H1 (cell line): ENCODE measurements at regions not wholly inside any gene's neighbourhood (a gene's known extent, or its start where the extent isn't known, plus 50 kb on each side); places are given as distances from the start of the nearest gene placed in this dataset.

Experiments
- CTCF ChIA-PET: fragments of 300-600 bp; sonication (Branson Sonifier 250); formaldehyde crosslinking; loops from one replicate; lab custom pipeline; 2021; ENCODE audit not compliant: partially characterized antibody; lab: Charles Lee
- POLR2A ChIA-PET: fragments of 300-600 bp; sonication (Branson Sonifier 250); formaldehyde crosslinking; loops from one replicate; lab custom pipeline; 2021; ENCODE audit warnings: inconsistent platforms; ENCODE audit not compliant: partially characterized antibody; lab: Charles Lee
- DNase-seq, 2 experiments: peaks; one replicate each; pipeline versions ENCODE4 v3.0.0 to v3.0.0-alpha.2; 2010 to 2022; ENCODE audit warnings: low spot score in 2 of 2, low read depth in 1 of 2, mixed read lengths in 1 of 2
- FAIRE-seq: peaks from 2 replicates; lab custom pipeline; 2011; peaks lifted over from hg19 to GRCh38; lab: Jason Lieb, UNC
- H2AFZ ChIP-seq: 2 replicates; pipeline ENCODE4 v1.8.1; 2012; ENCODE audit warnings: low read length, inconsistent platforms
- H2AK5ac ChIP-seq: 2 replicates; pipeline ENCODE4 v1.6.1; 2013; ENCODE audit warnings: low read depth, low read length
- H2BK120ac ChIP-seq: replicated peaks from 2 replicates; pipeline ENCODE3; 2013; ENCODE audit warnings: low read depth, low read length, inconsistent platforms
- H2BK12ac ChIP-seq: 2 replicates; pipeline ENCODE4 v1.6.1; 2013; ENCODE audit warnings: low read depth, low read length
- H2BK15ac ChIP-seq: 2 replicates; pipeline ENCODE4 v1.6.1; 2013; ENCODE audit warnings: low read length
- H2BK20ac ChIP-seq: 2 replicates; pipeline ENCODE4 v1.6.1; 2013; ENCODE audit warnings: low read length
- H2BK5ac ChIP-seq: 2 replicates; pipeline ENCODE4 v1.6.1; 2013; ENCODE audit warnings: low read depth, low read length
- H3K14ac ChIP-seq: 2 replicates; pipeline ENCODE4 v1.6.1; 2013; ENCODE audit warnings: inconsistent platforms; ENCODE audit not compliant: insufficient read length
- H3K18ac ChIP-seq: 2 replicates; pipeline ENCODE4 v1.6.1; 2013; ENCODE audit warnings: low read length; ENCODE audit errors: extremely low read depth
- H3K23ac ChIP-seq: 2 replicates; pipeline ENCODE4 v1.6.1; 2013; ENCODE audit warnings: inconsistent platforms; ENCODE audit not compliant: insufficient read length
- H3K23me2 ChIP-seq: 2 replicates; pipeline ENCODE4 v1.6.1; 2013; ENCODE audit warnings: low read depth, low read length
- H3K27ac ChIP-seq: 2 replicates; pipeline ENCODE4 v1.6.1; 2011; ENCODE audit warnings: low read depth, low read length, inconsistent platforms
- H3K27me3 ChIP-seq, 4 experiments: replicated peaks in 1 of 4; 1 replicate in 1 of 4; 2 replicates in 3 of 4; pipeline versions ENCODE4 v1.6.1 to v1.8.1; 2011 to 2013; ENCODE audit warnings: low read length in 3 of 4, mild to moderate bottlenecking in 3 of 4, inconsistent platforms in 2 of 4, mixed read lengths in 2 of 4, moderate library complexity in 1 of 4; ENCODE audit not compliant: control insufficient read depth in 3 of 4, insufficient read depth in 3 of 4; ENCODE audit errors: extremely low read depth in 1 of 4
- H3K36me3 ChIP-seq, 4 experiments: 2 replicates each; pipeline versions ENCODE4 v1.6.1 to v1.8.1; 2011 to 2013; ENCODE audit warnings: mild to moderate bottlenecking in 4 of 4, low read length in 3 of 4, moderate library complexity in 2 of 4, control low read depth in 1 of 4, inconsistent platforms in 1 of 4; ENCODE audit not compliant: insufficient read depth in 4 of 4, control insufficient read depth in 2 of 4
- H3K4ac ChIP-seq: replicated peaks from 2 replicates; pipeline ENCODE3; 2013; ENCODE audit warnings: low read length, low read depth, mixed read lengths, inconsistent platforms; ENCODE audit not compliant: insufficient read length
- H3K4me1 ChIP-seq, 4 experiments: replicated peaks in 1 of 4; 1 replicate in 1 of 4; 2 replicates in 3 of 4; pipeline versions ENCODE4 v1.6.1 to v1.8.1; 2011 to 2013; ENCODE audit warnings: low read length in 3 of 4, inconsistent platforms in 2 of 4, mixed read lengths in 1 of 4; ENCODE audit not compliant: insufficient read depth in 4 of 4, control insufficient read depth in 3 of 4
- H3K4me2 ChIP-seq, 2 experiments: 2 replicates each; pipeline versions ENCODE4 v1.6.1 to v1.8.1; 2011 to 2013; ENCODE audit warnings: low read depth in 2 of 2, low read length in 2 of 2, control low read depth in 1 of 2, inconsistent platforms in 1 of 2, mild to moderate bottlenecking in 1 of 2; ENCODE audit not compliant: insufficient read depth in 1 of 2
- H3K4me3 ChIP-seq, 4 experiments: fragments of 200-600, 300-600 bp in 1 of 4; sonication (generic), shearing (Covaris generic), sonication (Bioruptor Twin) in 1 of 4; 2 replicates each; pipeline versions ENCODE4 v1.5.1 to v1.8.1; 2011 to 2016; ENCODE audit warnings: low read length in 4 of 4, low read depth in 3 of 4, control low read depth in 2 of 4, inconsistent platforms in 2 of 4, mild to moderate bottlenecking in 2 of 4, mixed read lengths in 1 of 4, moderate library complexity in 1 of 4; ENCODE audit not compliant: insufficient read depth in 2 of 4; ENCODE audit errors: extremely low read depth in 1 of 4
- H3K56ac ChIP-seq: replicated peaks from 2 replicates; pipeline ENCODE3; 2013; ENCODE audit warnings: low read depth, mild to moderate bottlenecking, mixed read lengths, low read length, inconsistent platforms; ENCODE audit not compliant: insufficient read length
- H3K79me1 ChIP-seq: 2 replicates; pipeline ENCODE4 v1.6.1; 2013; ENCODE audit warnings: low read depth, low read length, control low read depth
- H3K79me2 ChIP-seq, 2 experiments: 2 replicates each; pipeline versions ENCODE4 v1.6.1 to v1.8.1; 2012 to 2013; ENCODE audit warnings: low read length in 2 of 2, mild to moderate bottlenecking in 2 of 2, inconsistent platforms in 1 of 2; ENCODE audit not compliant: insufficient read depth in 2 of 2, control insufficient read depth in 1 of 2
- H3K9ac ChIP-seq, 4 experiments: replicated peaks in 1 of 4; 1 replicate in 1 of 4; 2 replicates in 3 of 4; pipeline versions ENCODE4 v1.6.1 to v1.8.1; 2011 to 2013; ENCODE audit warnings: low read depth in 3 of 4, low read length in 3 of 4, control low read depth in 2 of 4, mild to moderate bottlenecking in 2 of 4, moderate library complexity in 2 of 4, inconsistent platforms in 1 of 4; ENCODE audit errors: extremely low read depth in 1 of 4
- H3K9me3 ChIP-seq, 2 experiments: 2 replicates each; pipeline versions ENCODE4 v1.6.1 to v1.8.1; 2012 to 2013; ENCODE audit warnings: mild to moderate bottlenecking in 2 of 2, moderate library complexity in 2 of 2, control low read depth in 1 of 2, inconsistent platforms in 1 of 2, low read depth in 1 of 2, low read length in 1 of 2, mixed read lengths in 1 of 2; ENCODE audit not compliant: insufficient read depth in 2 of 2
- H4K20me1 ChIP-seq, 2 experiments: replicated peaks in 1 of 2; 2 replicates each; pipeline versions ENCODE3 to v1.8.1; 2011 to 2013; ENCODE audit warnings: inconsistent platforms in 2 of 2, low read length in 2 of 2, mild to moderate bottlenecking in 1 of 2; ENCODE audit not compliant: insufficient read depth in 2 of 2, control insufficient read depth in 1 of 2
- H4K5ac ChIP-seq: 2 replicates; pipeline ENCODE4 v1.6.1; 2013; ENCODE audit warnings: low read length, low read depth, mixed read lengths, inconsistent platforms; ENCODE audit not compliant: insufficient read length
- H4K8ac ChIP-seq: 2 replicates; pipeline ENCODE4 v1.8.0; 2013; ENCODE audit warnings: mild to moderate bottlenecking, moderate library complexity, low read length, inconsistent platforms; ENCODE audit not compliant: insufficient read depth; ENCODE audit errors: extremely low read depth
- H4K91ac ChIP-seq: replicated peaks from 2 replicates; pipeline ENCODE3; 2013; ENCODE audit warnings: low read length, mixed read lengths, inconsistent platforms; ENCODE audit not compliant: insufficient read length
- ATF2 ChIP-seq: IDR thresholded peaks from 2 replicates; pipeline ENCODE4 v1.6.1; 2012; ENCODE audit warnings: low read length, inconsistent platforms
- JUN ChIP-seq: IDR thresholded peaks from 2 replicates; pipeline ENCODE4 v1.6.1; 2011; ENCODE audit warnings: low read depth, mild to moderate bottlenecking, improper control_type of control experiment, low read length
- JUND ChIP-seq: IDR thresholded peaks from 2 replicates; pipeline ENCODE4 v1.6.1; 2011; ENCODE audit warnings: mild to moderate bottlenecking, improper control_type of control experiment, low read length
- RAD21 ChIP-seq, 2 experiments: IDR thresholded peaks in 1 of 2; conservative IDR thresholded peaks in 1 of 2; 2 replicates each; pipeline ENCODE4 v1.6.1; 2011; ENCODE audit warnings: low read depth in 2 of 2, low read length in 2 of 2, improper control_type of control experiment in 1 of 2, inconsistent platforms in 1 of 2, mild to moderate bottlenecking in 1 of 2, moderate library complexity in 1 of 2
- SIRT6 ChIP-seq: IDR thresholded peaks from one replicate; pipeline ENCODE4 v1.7.1; 2012; ENCODE audit warnings: low read length, inconsistent platforms
- TAF1 ChIP-seq: IDR thresholded peaks from 2 replicates; pipeline ENCODE4 v1.6.1; 2011; ENCODE audit warnings: mild to moderate bottlenecking, low read depth, low read length
- USF2 ChIP-seq: IDR thresholded peaks from 2 replicates; pipeline ENCODE4 v1.6.1; 2011; ENCODE audit warnings: low read length, improper control_type of control experiment
- whole genome bisulfite sequencing, 2 experiments: shearing (Covaris generic) in 1 of 2; methylation state at CpG; one replicate each; pipeline versions ENCODE4 v1.1.6 to v1.1.7; 2013 to 2015; ENCODE audit warnings: low lambda C conversion rate in 2 of 2, mixed read lengths in 2 of 2, inconsistent platforms in 1 of 2, low coverage in 1 of 2, missing lambda C conversion rate in 1 of 2; ENCODE audit not compliant: insufficient replicate concordance in 2 of 2, insufficient coverage in 1 of 2, insufficient read length in 1 of 2; ENCODE audit errors: extremely low coverage in 1 of 2, missing lambda C conversion rate in 1 of 2; 5-methylcytosine and 5-hydroxymethylcytosine counted together

GRCh38 chr2:180927030-180927686, 53.2 kb upstream of the UBE2E3 start:
- H3K14ac ChIP-seq = no peak overlapping the region
- no peak overlapping the region for H2BK5ac ChIP-seq
- H4K91ac ChIP-seq = no peak overlapping the region
- no peak overlapping the region for H3K27ac ChIP-seq
- no peaks in the 10 kb centered on the region for H3K4me1 ChIP-seq
- no peak overlapping the region for H3K4me3 ChIP-seq
- FAIRE-seq (no peak), DNase-seq (no peak)
- H3K23me2 ChIP-seq = no peaks in the 10 kb centered on the region
- no peak overlapping the region for H3K56ac ChIP-seq
- ChIA-PET CTCF (no interaction called here), POLR2A (no interaction called here)
- H4K20me1 ChIP-seq = no peaks in the 10 kb centered on the region
- no peak overlapping the region for H2AK5ac ChIP-seq
- no peaks in the 10 kb centered on the region for H3K9me3 ChIP-seq
- H2BK120ac ChIP-seq = no peak overlapping the region
- no peak overlapping the region for H4K5ac ChIP-seq
- H2BK12ac ChIP-seq = no peak overlapping the region
- no peaks in the 10 kb centered on the region for H3K36me3 ChIP-seq
- no peak overlapping the region for H3K4me2 ChIP-seq
- no peaks in the 10 kb centered on the region for H3K79me2 ChIP-seq
- H2BK15ac ChIP-seq = no peak overlapping the region
- TF ChIP-seq SIRT6 = no peak
- no peak for TF ChIP-seq ATF2
- no peak for TF ChIP-seq TAF1
- no peak for TF ChIP-seq USF2
- no peak for TF ChIP-seq JUN
- TF ChIP-seq RAD21 (IDR thresholded peaks at IDR 0.05 in 1 of 2, conservative IDR thresholded peaks at IDR 0.05 in 1 of 2; ENCODE audit: low read depth in 2 of 2, low read length in 2 of 2) = no peak
- TF ChIP-seq JUND = no peak
- no peak overlapping the region for H3K23ac ChIP-seq
- no peak overlapping the region for H2AFZ ChIP-seq
- no peak overlapping the region for H4K8ac ChIP-seq
- 84 to 100% methylated on average over 1 to 3 of the region's 3 CpGs for WGBS, 2 experiments
- H3K4ac ChIP-seq = no peak overlapping the region
- no peaks in the 10 kb centered on the region for H3K79me1 ChIP-seq
- no peaks in the 10 kb centered on the region for H3K27me3 ChIP-seq
- no peak overlapping the region for H2BK20ac ChIP-seq
- no peak overlapping the region for H3K9ac ChIP-seq
- H3K18ac ChIP-seq = no peak overlapping the region
